ENCODE measurements at regions not wholly inside any gene's neighbourhood (a gene's known extent, or its start where the extent isn't known, plus 50 kb on each side); places are given as distances from the start of the nearest gene placed in this dataset.

DNA sequence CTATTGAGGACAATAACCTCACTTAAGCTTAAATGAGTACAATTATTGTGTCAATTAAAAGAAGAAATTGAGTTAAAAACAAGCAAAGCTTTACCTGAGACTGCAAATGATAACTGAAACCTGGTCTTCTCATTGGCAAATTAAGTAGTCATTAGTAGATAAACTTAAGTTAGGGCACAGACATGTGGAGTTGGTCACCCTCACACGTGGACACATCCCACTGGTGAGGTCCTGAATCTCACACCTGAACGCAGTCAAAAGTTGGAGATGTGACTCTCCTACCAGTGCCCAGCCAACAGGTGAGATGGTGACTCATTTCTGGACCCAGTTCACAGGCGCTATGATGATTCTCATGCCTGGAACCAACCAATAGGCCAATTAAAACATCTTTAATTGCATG lies 311.6 kb downstream of the FOXL1 start:
- DNase-seq (ENCODE audit: low spot score), result no peak

DNA sequence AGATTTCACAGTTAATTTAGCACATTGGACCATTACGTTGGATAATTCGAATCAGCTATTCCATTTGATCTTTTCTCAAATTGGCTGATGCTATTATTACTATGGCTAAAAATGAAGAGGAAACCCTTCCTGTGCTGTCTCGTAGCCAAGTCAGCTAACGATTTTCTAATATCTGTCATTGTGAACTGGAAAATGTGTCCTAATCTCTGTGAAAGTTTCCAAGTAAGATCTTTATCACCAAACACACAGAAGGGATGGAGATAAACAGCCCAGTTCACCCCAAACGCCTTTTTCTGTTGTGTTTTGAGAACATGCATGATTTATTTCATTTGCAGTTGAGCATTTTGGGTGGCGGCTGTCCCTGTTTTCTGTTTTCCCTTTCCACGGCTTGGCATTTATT lies 312.8 kb downstream of the FOXL1 start:
- DNase-seq (ENCODE audit: low spot score), result no peak

DNA sequence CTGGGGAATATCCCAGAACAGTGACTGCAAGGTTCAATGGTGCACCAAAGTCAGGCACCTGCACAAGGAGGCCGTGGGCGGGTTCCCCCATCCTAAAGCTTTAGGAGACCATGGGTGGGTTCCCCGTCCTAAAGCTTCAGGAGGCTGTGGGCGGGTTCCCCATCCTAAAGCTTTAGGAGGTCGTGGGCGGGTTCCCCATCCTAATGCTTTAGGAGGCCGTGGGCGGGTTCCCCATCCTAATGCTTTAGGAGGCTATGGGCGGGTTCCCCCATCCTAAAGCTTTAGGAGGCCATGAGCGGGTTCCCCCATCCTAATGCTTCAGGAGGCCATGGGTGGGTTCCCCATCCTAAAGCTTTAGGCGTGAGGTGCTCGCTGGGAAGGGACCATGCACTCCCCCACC lies 313.3 kb downstream of the FOXL1 start:
- no peak for DNase-seq (ENCODE audit: low spot score)

DNA sequence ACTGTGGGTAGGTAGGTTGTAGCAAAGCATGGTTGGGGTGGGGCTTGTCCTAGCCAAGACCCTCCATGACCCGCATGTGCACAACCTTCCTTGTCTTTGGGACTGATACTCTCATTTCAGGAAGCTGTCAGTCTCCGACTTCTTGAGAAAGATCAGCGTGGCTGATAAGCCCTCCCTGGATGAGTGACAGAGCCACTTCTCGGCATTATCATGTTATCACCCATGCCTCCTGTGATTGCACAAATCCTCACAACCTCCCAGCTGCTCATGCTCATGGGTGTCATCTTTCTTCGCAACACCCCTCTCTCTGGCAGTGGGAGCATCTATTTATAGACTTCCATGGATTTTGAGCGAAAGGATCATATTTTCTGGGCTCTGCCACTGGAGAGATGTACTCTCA lies 314.2 kb downstream of the FOXL1 start:
- DNase-seq (ENCODE audit: low spot score), result no peak

DNA sequence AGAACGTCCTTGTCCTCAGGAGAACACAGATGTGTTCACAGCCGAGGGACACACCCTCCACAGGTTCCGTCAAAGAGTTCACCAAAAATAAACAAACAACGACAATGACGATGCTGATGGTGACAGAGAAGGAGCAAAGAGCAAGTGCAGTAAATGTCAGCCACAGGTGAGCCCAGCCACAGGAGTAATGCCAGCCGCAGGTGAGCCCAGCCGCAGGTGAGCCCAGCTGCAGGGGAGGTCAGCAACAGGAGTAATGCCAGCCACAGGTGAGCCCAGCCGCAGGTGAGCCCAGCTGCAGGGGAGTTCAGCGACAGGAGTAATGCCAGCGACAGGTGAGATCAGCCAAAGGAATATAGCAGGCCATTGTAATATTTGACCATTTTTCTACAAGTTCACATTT lies 315.2 kb downstream of the FOXL1 start:
- no peak for DNase-seq (ENCODE audit: low spot score)

DNA sequence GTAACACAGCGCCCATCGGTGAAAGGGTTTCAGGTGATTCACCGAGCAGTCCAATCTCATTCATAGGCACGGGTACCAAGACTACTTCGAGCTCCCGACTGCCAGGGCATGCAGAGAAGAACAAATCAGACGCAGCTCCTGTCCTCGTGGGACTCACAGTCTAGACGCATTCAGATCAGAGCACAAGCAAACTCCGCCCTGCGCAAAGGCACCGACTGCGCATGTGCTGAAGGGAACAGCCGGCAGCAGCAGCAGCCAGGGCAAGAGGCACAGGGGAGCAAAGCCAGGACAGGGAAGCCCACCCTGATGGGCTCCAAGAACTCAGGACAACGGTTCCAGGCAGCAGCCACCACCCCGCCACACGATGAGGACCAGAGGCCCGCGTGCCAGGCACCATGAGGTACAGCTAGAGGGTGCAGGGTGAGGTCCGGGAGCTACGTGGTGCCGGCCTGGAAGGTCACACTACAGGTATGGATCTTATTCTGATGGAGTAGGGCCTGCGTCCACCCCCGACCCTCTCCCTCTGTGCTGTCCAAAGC lies 315.7 kb downstream of the FOXL1 start:
- no peak for DNase-seq (ENCODE audit: low spot score)

DNA sequence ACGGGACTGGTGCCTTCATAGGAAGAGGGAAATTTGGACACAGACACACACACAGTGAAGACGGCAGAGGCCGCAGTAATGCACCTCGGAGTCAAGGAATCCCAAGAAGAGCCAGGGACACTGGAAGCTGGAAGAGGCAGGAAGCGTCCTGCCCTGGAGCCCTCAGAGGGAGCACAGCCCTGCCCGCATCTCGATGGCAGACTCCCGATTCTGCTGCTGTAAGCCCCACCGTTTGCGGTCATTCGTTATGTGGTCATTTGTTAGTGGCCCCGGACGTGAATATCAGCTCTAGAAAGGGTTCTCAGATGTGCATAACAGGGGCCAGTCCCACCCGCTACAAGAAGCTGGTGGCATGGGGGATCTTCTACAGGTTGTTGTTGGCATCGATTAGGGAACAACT lies 316.6 kb downstream of the FOXL1 start:
- DNase-seq (ENCODE audit: low spot score), result no peak

DNA sequence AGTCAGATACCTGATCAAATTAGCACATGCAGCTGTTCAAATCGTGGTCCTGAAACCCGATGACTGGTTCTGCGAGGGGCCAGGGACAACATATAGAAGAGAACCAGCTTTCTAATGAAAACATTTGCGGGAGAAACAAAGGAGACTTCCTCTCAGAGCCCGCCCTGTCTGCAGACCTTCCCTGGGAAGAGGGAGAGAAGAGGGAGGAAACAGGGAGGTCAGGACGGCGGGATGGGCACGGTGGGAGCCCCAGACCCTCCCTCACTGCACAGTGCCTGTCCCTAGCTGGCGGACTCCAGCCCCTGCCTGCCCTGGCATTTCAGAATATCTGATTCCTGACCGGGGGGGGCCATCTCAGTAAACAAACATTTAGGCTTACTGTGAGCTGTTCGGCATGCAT lies 317.3 kb downstream of the FOXL1 start:
- DNase-seq (ENCODE audit: low spot score), result no peak

DNA sequence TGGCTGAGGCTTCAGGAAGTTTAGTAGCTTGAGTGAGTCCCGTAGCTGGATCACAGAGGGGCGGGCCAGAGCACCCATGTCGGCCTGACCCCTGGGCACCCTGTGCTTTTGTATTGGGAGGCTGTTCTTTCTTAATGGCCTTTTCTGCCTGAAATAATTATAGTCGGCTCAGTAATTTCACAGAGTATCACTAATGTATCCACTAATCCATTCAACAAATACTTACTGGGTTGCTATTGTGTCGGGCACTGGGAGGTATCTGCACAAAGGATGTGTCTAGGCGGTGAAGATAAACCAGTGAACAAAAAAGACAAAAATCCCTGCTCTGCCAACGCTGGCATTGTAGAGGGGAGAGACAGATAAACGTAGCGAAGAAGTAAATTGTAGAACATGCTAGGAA lies 318.6 kb downstream of the FOXL1 start:
- no peak for DNase-seq (ENCODE audit: low spot score)

DNA sequence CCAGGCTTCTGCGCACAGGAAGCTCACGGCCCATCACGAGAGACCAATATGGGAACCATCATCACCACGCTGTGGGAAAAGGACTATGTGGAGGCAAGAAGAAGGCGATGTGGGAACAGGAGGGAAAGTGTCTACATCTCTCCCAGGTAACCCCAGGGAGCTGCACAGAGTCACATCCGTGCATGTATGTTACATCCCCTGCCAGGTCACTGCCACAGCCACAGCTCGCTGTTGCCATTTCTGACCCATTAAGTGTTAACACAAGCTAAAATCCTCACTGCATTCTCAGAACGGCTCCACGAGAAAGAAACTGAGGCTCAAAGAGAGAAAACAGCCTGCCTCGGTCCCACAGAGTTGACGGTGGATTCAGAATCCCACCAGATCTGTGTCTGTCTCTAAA lies 319.1 kb downstream of the FOXL1 start:
- DNase-seq (ENCODE audit: low spot score), result no peak

DNA sequence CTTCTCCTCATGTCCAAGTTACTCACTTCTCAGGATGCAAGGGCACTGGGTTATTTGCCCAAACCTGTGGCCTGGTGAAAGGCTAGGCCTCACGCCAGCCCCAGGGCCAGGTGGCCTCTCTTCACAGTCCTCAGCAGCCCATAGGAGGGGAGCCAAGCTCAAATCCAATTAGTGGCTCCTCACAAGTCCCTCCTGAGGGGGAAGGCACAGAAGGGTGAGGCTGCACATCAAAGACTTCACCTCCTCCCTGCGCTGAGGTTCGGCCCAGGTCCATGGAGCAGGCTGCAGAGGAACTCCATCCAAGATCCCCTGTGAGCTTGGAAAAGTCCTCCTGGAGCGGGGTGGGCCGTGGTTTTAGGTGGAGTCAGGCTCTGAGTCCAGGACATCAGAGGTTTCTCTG lies 320.0 kb downstream of the FOXL1 start:
- DNase-seq (ENCODE audit: low spot score), result no peak

DNA sequence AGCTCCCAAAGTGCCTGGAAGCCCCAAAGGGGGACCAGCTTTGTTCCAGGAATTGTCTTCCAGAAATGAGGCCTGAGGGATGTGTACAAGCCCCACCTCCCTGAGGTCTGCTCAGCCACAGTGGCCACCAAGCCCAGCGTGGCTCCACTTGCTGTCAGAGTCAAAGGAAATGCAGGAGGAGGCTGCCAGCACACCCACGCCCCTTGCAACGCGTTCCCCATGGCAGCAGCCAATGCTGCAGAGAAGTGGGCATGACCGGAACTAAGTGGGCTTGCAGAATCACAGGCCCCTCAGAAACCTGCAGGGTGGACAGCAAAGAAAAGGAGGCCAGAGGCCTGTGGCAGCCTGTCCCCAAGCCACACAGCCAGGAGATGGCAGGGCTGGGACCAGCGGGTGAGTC lies 320.8 kb downstream of the FOXL1 start:
- DNase-seq (ENCODE audit: low spot score), result no peak

DNA sequence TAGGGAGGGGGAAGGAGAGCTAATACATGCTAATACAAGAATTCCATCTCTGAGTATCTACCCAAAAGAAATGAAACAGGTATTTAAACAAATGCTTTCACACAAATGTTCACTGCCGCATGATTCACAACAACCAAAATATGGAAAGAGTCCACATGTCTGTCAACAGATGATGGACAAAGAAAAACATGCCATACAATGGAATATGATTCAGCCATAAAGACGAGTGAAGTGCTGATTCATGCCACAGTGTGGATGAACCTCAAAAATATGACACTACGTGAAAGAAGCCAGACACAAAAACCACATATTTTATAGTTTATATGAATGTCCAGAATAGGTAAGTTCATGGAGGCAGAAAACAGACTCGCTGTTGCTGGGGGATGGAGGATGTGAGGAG lies 321.4 kb downstream of the FOXL1 start:
- no peak for DNase-seq (ENCODE audit: low spot score)

DNA sequence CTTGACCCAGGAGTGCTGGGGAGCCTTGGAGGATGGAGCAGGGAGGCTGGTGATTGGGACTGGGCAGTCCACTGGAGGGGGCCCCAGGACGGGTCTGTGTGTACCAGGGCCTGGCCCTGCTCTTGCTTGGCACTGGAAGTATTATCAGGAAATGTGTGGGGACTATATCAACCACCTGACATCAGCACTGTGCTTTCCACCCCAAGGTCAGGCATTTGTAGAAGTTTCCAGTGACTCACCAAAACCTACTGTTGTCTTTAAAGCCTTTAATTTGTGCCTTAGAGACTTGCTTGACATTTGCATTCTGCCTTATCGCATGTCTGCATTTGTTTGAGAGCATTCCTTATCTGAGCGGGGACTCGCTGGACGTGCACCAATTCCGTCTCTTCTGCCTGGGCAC lies 323.1 kb downstream of the FOXL1 start:
- no peak for DNase-seq (ENCODE audit: low spot score)

DNA sequence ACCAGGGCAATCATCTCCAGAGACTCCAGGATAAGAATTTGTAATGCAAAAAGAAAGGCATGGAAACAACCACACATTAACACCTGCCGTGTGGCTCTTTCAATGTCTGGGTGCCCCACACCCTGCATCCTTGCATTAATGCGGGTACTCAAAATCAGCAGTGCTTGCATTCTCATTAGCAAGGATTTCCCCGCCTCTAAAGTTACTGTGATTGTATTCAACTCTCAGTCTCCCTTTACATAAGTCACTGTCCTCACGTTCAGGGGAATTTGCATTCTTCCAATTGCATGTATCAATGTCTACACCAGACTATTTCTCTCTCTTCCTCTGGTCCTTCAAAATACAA lies 324.3 kb downstream of the FOXL1 start:
- DNase-seq (ENCODE audit: low spot score), result no peak

DNA sequence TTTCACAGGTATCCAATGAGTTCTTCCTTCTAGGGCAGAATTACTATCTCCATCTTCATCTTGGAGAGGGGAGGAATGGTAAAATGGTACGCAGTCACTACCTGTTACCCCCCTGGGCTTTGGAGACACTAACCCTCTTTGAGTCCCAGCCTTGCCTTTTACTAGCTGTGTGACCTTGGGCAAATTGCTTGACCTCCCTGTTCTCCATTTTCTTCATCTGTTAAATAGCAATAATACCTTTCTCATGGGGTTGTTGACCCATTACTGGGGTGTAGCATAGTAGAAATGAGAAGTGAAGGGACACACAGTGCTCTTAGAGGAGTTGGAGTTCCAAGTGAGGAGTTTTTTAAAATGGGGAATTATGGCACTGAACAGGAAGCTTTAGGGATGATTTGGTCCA lies 324.7 kb downstream of the FOXL1 start:
- no peak for DNase-seq (ENCODE audit: low spot score)

DNA sequence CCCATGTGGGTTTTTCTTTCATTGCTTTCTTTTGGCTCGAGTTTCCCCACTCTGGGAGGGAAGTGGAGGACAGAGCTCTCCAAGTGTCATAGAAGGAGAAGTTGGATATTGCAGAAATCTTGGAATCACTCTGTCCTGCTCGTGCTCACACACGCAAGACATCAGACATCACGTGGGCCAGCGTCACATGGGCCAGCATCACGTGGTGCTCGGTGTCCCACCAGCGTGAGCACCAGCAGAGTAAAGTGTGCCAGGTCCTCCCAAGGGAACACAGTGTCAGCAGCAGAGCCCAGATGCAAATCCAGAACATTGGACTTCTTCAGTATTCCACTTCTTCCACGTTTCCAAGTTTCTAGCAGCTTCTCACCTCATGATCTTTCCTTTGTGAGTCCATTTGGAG lies 327.0 kb downstream of the FOXL1 start:
- DNase-seq (ENCODE audit: low spot score), result no peak

DNA sequence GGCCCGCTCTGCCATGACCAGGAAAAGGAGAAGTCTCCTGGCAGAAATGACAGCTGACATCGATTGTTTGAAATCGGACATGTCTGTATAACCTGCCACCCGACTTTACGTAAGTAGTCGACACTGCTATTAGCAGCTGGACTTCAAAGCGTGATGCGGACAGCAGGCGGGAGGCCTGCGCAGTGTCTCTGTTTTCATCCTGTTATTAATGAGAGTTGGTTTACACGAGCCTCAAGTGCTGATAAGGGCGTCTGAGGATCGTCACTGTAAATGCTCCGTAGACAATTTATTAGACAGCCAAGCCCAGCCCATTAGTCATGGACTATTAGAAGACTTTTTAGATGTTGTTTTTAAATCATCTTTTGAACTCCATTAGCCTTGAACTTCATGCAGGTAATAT lies 328.3 kb downstream of the FOXL1 start:
- DNase-seq (ENCODE audit: low spot score), result no peak

DNA sequence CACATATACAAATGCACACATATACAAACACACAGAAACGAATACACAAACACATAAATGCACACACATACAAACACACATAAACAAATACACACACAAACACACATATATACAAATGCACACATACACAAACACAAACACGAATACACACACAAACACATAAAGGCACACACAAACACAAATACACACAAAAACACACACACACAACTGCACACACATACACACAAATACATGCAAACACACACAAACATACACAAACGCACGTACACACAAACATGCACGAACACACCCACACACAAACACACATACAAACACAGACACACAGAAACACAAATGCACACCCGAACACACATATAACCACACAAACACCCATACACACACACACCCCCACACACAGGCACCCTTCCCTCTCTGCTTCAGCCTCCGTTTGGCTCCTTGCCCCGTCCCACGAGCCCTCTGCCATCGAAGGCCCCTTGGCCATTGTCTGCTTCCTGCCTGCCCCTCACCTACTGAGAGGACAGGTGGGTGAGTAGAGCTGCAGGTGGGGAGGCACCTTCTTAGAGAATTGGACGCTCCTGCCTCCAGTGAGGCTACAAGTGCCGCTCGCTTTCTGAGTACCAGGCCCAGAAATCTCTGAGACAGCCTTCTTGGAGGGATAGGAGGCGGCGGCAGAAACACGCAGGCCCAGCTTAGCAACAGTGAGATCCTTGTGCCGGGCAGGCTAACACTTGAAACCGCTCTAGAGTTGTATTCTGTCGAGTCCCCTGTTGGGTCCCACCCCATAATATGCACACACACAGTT lies 331.2 kb downstream of the FOXL1 start:
- DNase-seq (ENCODE audit: low spot score), result no peak

DNA sequence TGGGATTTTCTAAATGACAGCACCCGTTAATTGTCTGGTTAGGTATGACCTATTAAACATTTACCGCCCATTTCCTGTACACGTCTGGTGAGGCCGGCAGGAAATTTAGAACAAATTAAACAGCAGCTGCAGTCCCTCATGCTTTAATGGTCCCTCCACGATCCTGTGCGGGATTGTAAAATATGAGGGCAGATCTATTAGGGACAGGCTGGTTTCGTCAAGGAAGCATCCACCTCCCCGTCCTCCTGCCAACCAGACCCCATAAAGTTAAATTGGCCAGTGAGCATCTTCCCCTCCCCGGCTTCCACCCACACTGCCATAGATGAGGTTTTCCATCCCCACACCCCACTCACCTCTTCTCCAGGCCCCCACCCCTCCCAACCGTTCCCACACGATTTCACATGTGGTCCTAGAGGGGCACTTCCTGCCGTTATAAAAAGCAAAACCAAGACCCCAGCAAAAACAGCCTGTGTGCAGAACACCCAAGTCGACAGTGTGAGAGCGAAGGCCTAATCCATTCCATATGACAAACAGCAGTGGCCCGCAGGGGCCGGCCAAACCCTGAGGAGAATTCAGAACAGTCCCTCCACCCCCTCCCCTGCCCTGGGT lies 331.9 kb downstream of the FOXL1 start:
- DNase-seq (ENCODE audit: low spot score), result no peak

DNA sequence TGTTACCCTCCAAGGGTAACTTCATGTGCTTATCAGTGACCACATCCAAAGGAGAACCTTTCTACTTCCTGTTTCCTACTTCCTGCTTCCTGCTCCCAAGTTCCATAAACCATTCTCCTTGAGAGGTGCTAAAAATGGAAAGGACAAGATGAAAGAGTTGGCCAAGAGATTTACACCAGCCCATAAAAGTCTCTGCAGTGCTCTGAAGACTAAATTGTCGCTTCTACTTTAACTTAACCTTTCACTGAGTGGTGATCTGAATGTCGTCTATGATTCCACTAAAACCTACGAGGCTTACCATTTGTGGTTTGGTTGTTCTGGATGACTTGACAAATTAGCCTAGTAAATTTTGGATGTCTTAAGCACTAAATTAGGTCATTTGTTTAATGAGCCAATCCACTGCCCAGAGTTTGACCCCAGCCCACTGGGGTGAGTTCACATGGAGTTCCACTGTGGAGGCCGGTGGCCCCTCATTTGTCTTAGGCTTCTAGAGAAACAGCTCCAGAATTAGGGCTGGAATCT lies 333.1 kb downstream of the FOXL1 start:
- DNase-seq (ENCODE audit: low spot score), result no peak

DNA sequence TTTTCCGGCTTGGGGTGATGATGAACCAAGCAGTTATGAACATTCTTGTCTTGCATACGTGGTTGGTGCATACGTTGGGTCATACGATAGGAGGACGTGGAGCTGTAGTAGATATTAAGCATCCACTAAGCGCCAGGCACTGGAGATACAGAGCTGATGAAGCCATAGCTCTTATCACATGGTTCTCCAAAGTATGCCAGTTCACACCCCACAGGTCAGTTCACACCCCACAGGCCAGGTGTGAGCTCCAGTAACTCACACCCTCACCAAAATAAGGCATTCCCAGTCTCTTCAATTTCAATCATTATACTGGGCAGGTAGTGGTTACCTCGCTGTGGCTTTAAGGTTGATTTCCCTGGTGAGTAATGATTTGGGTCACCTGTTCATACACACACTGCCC lies 335.5 kb downstream of the FOXL1 start:
- no peak for DNase-seq (ENCODE audit: low spot score)

DNA sequence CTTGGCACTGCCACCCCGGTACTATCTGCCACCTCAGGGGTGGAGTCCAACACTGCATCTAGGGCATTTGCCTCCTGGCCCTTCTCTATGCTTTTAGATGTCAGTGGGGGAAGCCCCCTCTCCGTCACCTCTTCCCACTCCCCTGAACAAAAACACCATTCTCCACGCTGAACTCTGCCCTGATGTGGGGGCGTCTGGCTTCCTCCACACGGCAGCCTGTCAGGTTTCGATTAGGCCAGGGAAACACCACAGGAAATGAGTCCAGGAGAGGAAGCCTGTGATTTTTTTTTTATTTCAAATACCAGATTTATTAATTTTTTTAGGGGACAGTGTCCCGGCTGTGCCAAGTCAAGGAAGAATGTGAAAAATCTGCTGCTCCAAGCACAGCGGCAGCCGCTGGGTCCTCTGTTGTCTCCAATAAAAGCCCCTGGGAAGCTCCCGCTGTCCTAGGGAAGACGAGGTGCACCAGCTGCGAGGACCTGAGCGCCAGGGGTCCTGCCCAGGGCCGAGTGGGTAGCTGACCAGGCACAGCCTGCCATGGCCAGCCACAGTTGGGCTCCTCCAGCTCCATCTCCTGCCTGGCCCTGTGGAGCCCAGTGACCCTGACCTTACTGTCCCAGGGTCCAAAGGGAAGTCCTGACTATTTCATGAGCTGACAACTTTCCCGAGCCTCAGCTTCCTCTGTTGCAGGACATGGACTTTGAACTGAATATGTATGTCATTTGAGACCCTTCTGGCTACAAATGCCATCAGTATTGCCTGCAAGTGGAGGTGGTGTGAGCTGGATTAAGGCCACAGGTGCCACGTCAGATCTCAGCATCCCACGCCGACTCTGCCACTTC lies 336.7 kb downstream of the FOXL1 start:
- no peak for DNase-seq (ENCODE audit: low spot score)
